Activated naive CD8-positive, alpha-beta T cell treated with anti-CD3 and anti-CD28 coated beads, Interleukin-2, amount 50 U/mL, for 16 hours (primary cell): ENCODE measurements at regions not wholly inside any gene's neighbourhood (a gene's known extent, or its start where the extent isn't known, plus 50 kb on each side); places are given as distances from the start of the nearest gene placed in this dataset.
"Not testable (repeated sequence)": the region's sequence is repeated elsewhere in the genome, so short reads cannot be mapped to it uniquely, and the experiment has no call there.

Experiments
- DNase-seq: peaks from one replicate; pipeline ENCODE4 v3.0.0-alpha.2; 2020; ENCODE audit warnings: low read depth, low spot score

GRCh38 chr12:124652661-124653060 lies 85.2 kb upstream of the NCOR2 start:
- no peak for DNase-seq

DNA sequence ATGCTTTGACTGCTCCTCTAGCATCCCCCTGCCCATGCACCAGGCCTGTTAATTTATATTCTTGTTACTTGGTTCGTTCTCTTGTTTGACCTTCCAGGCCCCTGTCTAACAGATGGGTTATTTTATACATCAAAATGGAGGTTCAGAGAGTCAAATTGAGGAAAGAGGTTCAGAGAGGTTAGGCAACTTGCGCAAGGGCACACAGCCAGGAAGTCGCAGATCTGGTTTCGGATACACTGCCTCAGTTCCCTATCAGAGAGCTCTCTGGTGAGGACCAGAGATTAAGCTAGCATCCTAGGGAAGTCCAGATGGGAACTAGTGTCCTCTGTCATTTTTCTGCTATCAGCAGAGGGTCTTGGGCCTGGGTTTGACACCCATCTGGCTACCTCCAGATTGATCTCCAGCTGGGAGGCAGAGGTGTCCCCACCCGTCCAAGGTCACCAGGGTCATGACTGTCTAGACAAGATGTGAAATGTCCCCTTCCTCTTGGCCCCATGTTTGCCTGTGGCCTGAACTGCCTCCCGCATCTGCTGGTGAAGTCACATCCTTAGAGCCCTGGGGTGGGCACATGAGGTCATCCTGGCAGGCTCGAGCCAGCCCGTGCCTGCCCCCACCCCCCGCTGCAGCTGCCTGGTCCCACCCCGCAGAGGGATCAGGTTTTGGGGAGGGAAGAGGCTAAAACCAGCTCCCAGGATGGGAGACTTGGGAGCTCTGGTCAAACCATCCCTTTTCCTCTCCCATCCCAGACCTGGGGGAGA lies 84.3 kb upstream of the NCOR2 start:
- no peak for DNase-seq

- DNase-seq: no peak
These were observed 83.5 kb upstream of the NCOR2 start for GRCh38 chr12:124650912-124651311.

GRCh38 chr12:124648710-124649384 lies 81.4 kb upstream of the NCOR2 start:
- DNase-seq: no peak

DNA sequence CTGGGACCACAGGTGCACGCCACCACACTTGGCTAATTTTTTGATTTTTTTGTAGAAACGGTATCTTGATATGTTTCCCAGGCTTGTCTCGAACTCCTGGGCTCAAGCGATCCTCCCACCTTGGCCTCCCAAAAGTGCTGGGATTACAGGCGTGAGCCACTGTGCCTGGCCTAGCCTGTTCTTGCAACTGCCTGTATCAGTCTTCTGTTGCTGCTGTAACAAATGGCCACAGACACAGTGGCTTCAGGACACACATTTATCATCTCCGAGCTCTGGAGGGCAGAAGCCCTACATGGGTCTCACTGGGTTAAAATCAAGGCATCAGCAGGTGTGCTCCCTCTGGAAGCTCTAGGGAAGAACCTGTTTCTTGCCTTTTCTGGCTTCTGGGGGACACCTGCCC lies 79.9 kb upstream of the NCOR2 start:
- DNase-seq: no peak

- peak; percentile 38 for DNase-seq
These were observed 79.2 kb upstream of the NCOR2 start for GRCh38 chr12:124646385-124647230.

GRCh38 chr12:124645530-124646244 lies 78.3 kb upstream of the NCOR2 start:
- DNase-seq: no peak

- not testable (repeated sequence) for DNase-seq
These were observed 76.4 kb upstream of the NCOR2 start for GRCh38 chr12:124643768-124644167.

- DNase-seq: no peak
These were observed 74.7 kb upstream of the NCOR2 start for GRCh38 chr12:124642105-124642504.

- DNase-seq: no peak
These were observed 74.2 kb upstream of the NCOR2 start for GRCh38 chr12:124641591-124641990.

GRCh38 chr12:124640056-124640455 lies 72.6 kb upstream of the NCOR2 start:
- DNase-seq: no peak

DNA sequence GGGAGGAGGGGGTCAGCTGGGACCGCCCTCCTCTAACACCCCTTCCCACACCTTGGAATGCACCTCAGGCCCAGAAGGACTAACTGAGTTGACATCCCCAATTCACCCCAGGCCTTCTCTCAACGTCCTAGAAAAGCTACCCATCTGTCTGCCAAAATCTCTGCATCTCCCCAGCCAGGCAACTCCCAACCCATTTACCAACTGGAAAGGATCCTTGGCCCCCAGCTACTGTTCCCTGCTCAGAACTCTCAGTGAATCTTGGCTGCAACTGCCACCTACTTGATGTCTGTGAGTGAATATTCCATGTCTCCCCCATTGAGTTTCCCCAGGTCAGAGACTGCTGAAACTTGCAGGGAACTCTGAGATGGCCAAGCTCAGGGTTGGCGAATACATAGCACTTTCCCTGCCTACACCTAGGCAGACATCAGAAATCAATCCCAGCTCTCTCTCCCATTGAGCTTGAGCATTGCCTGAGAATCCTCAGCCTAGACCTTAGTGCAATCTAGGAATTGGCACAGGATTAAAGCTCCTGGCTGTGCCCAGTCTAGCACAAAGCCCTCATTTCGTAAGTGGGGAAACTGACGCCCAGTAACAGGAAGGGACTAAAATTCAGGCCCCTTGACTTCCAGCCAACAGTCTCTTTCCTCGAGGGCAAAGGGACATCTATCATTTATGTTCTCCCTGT lies 71.9 kb upstream of the NCOR2 start:
- DNase-seq: no peak

DNA sequence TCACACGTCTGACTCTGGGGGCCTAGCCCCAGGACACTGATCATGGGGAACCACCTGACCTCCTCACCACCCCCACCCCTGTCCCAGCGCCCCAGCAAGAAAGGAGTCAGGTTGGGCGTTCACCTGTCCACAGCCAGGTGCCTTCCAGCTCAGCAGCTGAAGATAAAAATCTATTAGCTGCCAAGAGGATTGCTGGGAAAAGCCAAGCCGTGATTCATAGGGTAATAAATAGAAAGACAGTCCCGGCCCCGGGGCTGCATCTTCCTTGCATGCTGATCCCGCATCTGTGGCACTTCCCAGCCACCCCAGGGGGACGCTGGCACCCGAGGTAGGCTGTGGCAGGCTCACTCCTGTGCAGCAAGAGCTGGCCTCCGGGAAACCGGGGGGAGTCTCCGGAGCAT lies 70.2 kb upstream of the NCOR2 start:
- no peak for DNase-seq

- no peak for DNase-seq
These were observed 69.8 kb upstream of the NCOR2 start for GRCh38 chr12:124637163-124637562.

GRCh38 chr12:124636138-124636978 lies 68.9 kb upstream of the NCOR2 start:
- no peak for DNase-seq

- DNase-seq: no peak
These were observed 67.9 kb upstream of the NCOR2 start for GRCh38 chr12:124635316-124635715.

DNA sequence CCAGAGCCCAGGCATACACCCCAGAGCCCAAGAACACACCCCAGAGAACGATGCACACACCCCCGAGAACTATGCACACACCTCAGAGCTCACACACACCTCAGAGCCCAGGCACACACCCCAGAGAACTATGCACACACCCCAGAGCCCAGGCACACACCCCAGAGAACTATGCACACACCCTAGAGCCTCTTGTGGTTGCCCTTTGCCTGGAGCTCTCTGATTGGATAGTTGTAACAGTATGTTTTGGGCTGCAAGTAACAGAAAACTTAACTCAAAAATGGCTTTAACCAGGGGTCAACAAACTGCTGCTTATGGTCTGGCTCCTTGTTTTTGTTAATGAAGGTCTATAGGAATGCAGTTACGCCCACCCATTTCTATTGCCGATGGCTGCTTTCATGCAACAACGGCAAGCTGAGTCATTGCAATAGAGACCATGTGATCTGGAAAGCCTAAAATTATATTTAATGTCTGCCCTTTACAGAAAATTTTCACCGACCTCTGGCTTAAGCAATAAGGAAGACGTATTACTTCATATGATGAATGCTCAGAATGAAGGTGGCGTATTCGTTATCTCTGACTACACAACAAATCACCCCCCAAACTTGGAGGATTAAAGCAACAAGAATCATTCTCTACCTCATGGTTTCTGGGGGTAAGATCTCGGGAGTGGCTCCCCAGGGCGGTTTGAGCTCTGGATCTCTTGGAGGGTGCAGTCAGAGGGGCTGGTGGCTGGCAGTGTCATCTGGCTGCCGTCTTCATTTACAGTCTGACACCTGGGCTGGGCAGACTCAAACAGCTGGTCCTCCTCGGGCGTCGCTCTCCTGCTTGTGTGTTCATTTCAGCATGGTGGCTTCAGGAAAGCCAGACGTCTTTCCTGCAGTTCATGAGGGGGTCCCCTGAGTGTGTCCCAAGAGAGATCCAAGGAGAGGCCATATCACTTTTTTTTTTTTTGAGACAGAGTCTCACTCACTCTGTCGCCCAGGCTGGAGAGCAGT lies 66.3 kb upstream of the NCOR2 start:
- DNase-seq: no peak

DNA sequence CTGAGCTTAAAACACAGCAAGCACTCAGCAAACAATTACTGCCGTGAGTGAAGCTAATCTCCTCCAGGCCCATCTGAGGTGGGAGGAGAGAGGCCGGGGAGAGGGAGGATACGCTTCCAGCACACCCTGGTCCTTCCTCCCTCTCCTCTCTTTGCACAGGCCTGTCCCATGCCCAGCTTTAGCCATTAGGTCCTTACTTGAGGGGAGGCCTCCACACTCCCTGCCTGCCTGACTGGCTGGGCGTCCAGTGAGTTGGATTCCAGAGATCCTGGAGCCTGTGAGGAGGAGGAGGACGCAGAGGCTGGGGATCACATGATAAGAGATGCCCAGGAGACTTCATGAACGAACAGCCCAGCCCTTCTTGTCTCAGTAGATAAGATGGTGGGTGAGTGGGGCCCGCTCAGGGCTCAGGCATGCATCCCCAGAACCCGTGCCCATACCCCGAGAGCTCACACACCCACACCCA lies 65.1 kb upstream of the NCOR2 start:
- DNase-seq: no peak
